ENCODE measurements at regions not wholly inside any gene's neighbourhood (a gene's known extent, or its start where the extent isn't known, plus 50 kb on each side); places are given as distances from the start of the nearest gene placed in this dataset.

DNA sequence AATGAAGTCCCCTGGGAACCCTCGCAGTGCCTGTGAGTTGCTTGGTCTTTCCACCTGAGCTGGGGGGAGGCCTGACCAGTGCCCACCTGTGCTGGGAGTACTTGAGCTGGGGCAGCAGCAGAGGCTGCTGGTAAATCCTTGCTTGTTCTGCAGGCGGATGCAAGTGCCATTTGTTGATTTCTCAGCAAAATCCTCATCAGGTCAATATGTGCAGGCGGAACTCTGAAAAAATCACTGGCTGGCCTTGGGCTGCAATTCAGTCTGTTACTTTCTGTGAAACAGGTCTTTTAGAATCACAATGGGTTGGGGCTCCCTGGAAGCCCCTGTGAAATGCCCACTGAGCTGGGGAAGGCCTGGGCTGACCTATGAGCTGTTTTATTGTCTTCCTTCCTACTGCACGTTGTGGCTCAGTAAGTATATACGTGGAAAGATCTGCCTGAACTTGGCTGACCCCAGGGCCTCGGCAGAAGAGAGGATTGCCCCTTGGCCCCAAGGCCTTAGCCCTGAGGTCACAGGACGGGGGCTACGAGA, 182.0 kb upstream of the RGMA start:
- intact Hi-C loops (cut with micrococcal nuclease), result no loop called here

More for the DNA sequence above, 182.0 kb upstream of the RGMA start:
- no peak overlapping the region for H3K23ac ChIP-seq (ENCODE audit: low read depth, low read length)
- H3K14ac ChIP-seq (replicated peaks; ENCODE audit: low read depth, low read length), result no peak overlapping the region
- ATAC-seq (ENCODE audit: low read depth), result no peak
- H3K4me3 ChIP-seq (ENCODE audit: insufficient read depth, low read depth, low read length), result no peak overlapping the region
- no peaks in the 10 kb centered on the region for H4K20me1 ChIP-seq (ENCODE audit: insufficient read depth, low read length)
- no peak overlapping the region for H4K91ac ChIP-seq (ENCODE audit: insufficient read depth, low read depth, low read length)
- POLR2A ChIA-PET (ENCODE audit: unreplicated experiment), result no interaction called here
- no peak overlapping the region for H2BK15ac ChIP-seq (ENCODE audit: low read depth, low read length)
- H2AK9ac ChIP-seq (replicated peaks; ENCODE audit: low read depth, low read length, poor library complexity), result no peak overlapping the region
- no peaks in the 10 kb centered on the region for H3K36me3 ChIP-seq (ENCODE audit: control insufficient read depth, insufficient read depth, low read length)
- H2AFZ ChIP-seq (replicated peaks; ENCODE audit: low read length, poor library complexity), result no peak overlapping the region
- no peaks in the 10 kb centered on the region for H3K79me1 ChIP-seq (ENCODE audit: low read depth in 1 of 2, low read length in 2 of 2)
- dilution Hi-C loops (cut with HindIII; ENCODE audit: low sequenced_read_pairs, unreplicated experiment), result no loop called here
- H4K8ac ChIP-seq (ENCODE audit: low read depth in 2 of 2, low read length in 2 of 2), result no peak overlapping the region
- no peak overlapping the region for H3K27ac ChIP-seq (ENCODE audit: insufficient read depth, low read length)
- H3K4me1 ChIP-seq (ENCODE audit: control insufficient read depth, insufficient read depth, low read length), result no peaks in the 10 kb centered on the region
- H3K27me3 ChIP-seq (ENCODE audit: control insufficient read depth, insufficient read depth, low read length), result no peaks in the 10 kb centered on the region
- peaks cover 43% of the 10 kb centered on the region for H3K9me3 ChIP-seq (ENCODE audit: control insufficient read depth, insufficient read depth, low read length)
- CTCF ChIA-PET, result no interaction called here
- no peak overlapping the region for H2BK5ac ChIP-seq (ENCODE audit: low read depth, low read length, poor library complexity, severe bottlenecking)
- no peak overlapping the region for H4K5ac ChIP-seq (ENCODE audit: low read depth, low read length)
- no peak overlapping the region for H3K18ac ChIP-seq (ENCODE audit: low read depth, low read length)
- H3K4ac ChIP-seq (ENCODE audit: low read depth, low read length), result no peak overlapping the region
- in situ Hi-C loops (cut with MboI; ENCODE audit: low sequenced_read_pairs), result no loop called here
- H3K9me1 ChIP-seq (ENCODE audit: insufficient read depth, low read length), result no peaks in the 10 kb centered on the region
- no peak for DNase-seq
- no peak overlapping the region for H3K56ac ChIP-seq (ENCODE audit: extremely low read depth, insufficient read depth, low read length)
- TF ChIP-seq BHLHE40 (IDR thresholded peaks at IDR 0.05; ENCODE audit: low read depth, low read length), result no peak
- no peak for TF ChIP-seq SMC3 (IDR thresholded peaks at IDR 0.05; ENCODE audit: low read depth, low read length)
- no peak for TF ChIP-seq CEBPB (IDR thresholded peaks at IDR 0.05; ENCODE audit: low read depth, low read length)
- TF ChIP-seq CHD1 (IDR thresholded peaks at IDR 0.05; ENCODE audit: low read depth, low read length), result no peak
- no peak for TF ChIP-seq ELK1 (IDR thresholded peaks at IDR 0.05; ENCODE audit: borderline replicate concordance, low read depth, low read length)
- TF ChIP-seq POLR2A (IDR thresholded peaks at IDR 0.05; ENCODE audit: low read depth, low read length), result no peak
- TF ChIP-seq, protein P1, sequence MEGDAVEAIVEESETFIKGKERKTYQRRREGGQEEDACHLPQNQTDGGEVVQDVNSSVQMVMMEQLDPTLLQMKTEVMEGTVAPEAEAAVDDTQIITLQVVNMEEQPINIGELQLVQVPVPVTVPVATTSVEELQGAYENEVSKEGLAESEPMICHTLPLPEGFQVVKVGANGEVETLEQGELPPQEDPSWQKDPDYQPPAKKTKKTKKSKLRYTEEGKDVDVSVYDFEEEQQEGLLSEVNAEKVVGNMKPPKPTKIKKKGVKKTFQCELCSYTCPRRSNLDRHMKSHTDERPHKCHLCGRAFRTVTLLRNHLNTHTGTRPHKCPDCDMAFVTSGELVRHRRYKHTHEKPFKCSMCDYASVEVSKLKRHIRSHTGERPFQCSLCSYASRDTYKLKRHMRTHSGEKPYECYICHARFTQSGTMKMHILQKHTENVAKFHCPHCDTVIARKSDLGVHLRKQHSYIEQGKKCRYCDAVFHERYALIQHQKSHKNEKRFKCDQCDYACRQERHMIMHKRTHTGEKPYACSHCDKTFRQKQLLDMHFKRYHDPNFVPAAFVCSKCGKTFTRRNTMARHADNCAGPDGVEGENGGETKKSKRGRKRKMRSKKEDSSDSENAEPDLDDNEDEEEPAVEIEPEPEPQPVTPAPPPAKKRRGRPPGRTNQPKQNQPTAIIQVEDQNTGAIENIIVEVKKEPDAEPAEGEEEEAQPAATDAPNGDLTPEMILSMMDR (conservative IDR thresholded peaks at IDR 0.05; ENCODE audit: low read depth, low read length), result no peak
- TF ChIP-seq RCOR1 (IDR thresholded peaks at IDR 0.05; ENCODE audit: insufficient replicate concordance, low read length), result no peak
- no peak for TF ChIP-seq RAD21 (IDR thresholded peaks at IDR 0.05; ENCODE audit: low read length)
- TF ChIP-seq MAZ (IDR thresholded peaks at IDR 0.05; ENCODE audit: borderline replicate concordance, low read depth, low read length), result no peak
- no peak for TF ChIP-seq RFX5 (IDR thresholded peaks at IDR 0.05; ENCODE audit: low read depth, low read length)
- no peak for TF ChIP-seq MAFK (IDR thresholded peaks at IDR 0.05; ENCODE audit: low read depth, low read length)
- TF ChIP-seq MXI1 (IDR thresholded peaks at IDR 0.05; ENCODE audit: borderline replicate concordance, low read depth, low read length), result no peak
- TF ChIP-seq FOS (IDR thresholded peaks at IDR 0.05; ENCODE audit: low read depth, low read length), result no peak
- no peak for TF ChIP-seq NFE2L2 (IDR thresholded peaks at IDR 0.05; ENCODE audit: low read depth, low read length)
- TF ChIP-seq, protein P2, sequence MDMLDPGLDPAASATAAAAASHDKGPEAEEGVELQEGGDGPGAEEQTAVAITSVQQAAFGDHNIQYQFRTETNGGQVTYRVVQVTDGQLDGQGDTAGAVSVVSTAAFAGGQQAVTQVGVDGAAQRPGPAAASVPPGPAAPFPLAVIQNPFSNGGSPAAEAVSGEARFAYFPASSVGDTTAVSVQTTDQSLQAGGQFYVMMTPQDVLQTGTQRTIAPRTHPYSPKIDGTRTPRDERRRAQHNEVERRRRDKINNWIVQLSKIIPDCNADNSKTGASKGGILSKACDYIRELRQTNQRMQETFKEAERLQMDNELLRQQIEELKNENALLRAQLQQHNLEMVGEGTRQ (IDR thresholded peaks at IDR 0.05; ENCODE audit: low read depth, low read length), result no peak
- no peak overlapping the region for H2AK5ac ChIP-seq (ENCODE audit: low read depth, low read length)
- H2BK120ac ChIP-seq (ENCODE audit: low read depth, low read length), result no peak overlapping the region
- no peak overlapping the region for H3K4me2 ChIP-seq (ENCODE audit: low read depth, low read length)
- BruUV-seq (replicated peaks), result no TSS peak
- no peak overlapping the region for H2BK20ac ChIP-seq (ENCODE audit: low read depth, low read length)
- no peak overlapping the region for H3K9ac ChIP-seq (ENCODE audit: low read depth, low read length)
- 37% methylated on average over 3 of the region's 8 CpGs; no CpG with 5 or more reads in 1 of the 2 experiments for WGBS, 2 experiments (ENCODE audit: extremely low coverage in 2 of 2, insufficient read length in 1 of 2)
